G401.6 (cell line): ENCODE measurements at regions not wholly inside any gene's neighbourhood (a gene's known extent, or its start where the extent isn't known, plus 50 kb on each side); places are given as distances from the start of the nearest gene placed in this dataset.

Experiments
- FAIRE-seq: peaks from 2 replicates; lab custom pipeline; 2012; peaks lifted over from hg19 to GRCh38; lab: Jason Lieb, UNC

DNA sequence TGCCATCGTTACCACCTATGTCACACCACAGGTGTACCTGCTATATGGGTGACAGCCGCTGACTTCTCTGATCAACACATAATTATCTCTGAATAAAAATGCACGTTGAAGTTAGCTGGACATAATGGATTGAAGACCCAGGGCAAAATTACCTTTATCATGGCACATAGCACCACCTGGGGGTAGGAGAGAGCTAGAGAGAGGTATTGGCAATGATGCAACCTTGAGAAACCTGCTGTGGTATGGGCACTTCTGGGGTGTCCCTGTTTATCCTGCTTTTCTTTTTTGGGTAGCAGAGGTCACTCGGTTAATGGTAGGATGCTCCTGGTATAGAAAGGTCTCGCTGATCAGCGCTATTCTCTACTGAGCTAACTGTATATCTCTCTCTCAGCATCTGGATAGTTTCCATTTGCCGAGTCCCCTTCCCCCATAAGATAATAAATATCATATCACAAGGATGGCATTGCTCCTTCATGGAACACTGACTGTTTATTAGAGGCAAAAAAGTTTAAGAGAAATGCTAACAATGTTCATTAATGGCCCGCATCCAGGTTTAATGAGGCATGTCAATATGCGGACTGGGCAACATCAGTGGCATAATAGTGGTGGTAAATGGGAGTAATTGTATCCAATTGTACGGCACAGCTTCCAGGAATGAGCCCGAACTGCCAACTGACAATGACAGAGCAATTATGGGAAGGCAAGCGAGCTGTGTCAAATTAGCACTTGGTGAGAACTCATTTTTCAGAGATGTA is 323.1 kb downstream of the TFEC start:
- FAIRE-seq = no peak

GRCh38 chr7:115704884-115705283 is 325.7 kb downstream of the TFEC start:
- FAIRE-seq = no peak

DNA sequence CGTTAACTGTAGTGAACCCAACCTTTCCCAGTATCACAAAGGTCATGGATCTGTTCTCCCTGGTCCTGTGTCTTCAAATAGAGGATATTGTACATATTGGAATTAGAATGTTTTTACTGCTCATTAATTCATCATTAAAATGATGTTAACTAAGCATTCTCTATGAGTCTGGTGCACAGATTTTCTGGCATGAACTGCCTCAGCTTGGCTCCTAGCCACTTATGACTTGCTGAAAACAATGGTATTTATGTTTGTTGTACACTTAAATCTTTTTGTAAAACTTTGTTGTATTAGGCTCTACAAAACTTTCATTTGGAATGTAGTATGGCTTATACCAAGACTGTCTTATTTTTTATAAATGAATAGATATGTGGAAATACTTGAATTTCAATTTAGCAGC is 329.4 kb downstream of the TFEC start:
- no peak for FAIRE-seq

- no peak for FAIRE-seq
Measured at GRCh38 chr7:115694424-115694823, 336.1 kb downstream of the TFEC start.

DNA sequence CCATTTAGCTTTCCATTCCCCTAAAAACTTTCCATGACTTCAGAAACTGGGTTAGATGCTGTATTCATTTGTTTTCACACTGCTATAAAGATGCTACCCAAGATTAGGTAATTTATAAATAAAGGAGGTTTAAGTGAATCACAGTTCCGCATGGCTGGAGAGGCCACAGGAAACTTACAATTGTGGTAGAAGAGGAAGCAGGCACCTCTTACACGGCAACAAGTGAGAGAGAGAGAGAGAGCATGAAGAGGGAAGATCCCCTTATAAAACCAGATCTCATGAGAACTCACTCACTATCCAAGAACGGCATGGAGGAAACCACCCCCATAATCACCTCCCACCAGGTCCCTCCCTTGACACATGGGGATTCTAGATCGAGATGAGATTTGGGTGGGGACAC is 336.8 kb downstream of the TFEC start:
- FAIRE-seq = no peak

DNA sequence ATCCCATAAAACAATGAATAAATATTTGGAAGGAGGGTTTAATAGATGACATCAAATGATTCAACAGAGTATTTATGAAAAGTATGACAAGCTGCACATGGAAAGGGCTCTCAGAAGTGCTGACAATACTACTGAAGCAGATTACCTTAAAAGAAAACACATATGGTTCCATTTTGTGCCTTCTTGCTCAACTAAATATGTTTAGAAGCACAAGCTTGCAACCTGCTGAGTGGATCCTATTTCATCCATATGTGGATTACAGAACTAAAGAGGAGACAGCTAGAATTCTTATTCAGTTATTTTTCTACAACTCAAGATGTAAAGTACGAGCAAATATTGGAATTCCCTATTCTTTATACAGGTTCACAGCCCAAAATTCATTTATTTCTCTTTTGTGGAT is 340.6 kb downstream of the TFEC start:
- no peak for FAIRE-seq

DNA sequence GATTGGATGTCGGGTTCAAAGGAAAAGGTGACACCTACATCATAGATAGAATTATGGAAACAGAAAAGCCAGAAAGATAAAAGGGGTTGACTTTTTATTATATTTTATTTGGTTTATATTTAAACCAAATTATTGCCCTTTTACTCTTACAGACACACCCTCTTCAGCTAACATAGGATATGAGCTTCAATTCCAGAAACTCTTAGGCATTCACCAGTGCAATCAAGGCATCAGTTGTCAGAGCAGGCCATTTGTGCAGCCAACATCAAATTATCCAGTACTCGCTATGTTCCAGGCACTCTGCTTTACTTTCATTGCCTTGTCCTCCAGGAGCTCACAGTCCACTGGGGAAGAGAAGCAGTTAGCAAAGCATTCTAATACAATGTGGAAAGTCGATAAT is 347.5 kb downstream of the TFEC start:
- no peak for FAIRE-seq

GRCh38 chr7:115682507-115682906 is 348.1 kb downstream of the TFEC start:
- no peak for FAIRE-seq

- no peak for FAIRE-seq
Measured at GRCh38 chr7:115680921-115681320, 349.6 kb downstream of the TFEC start.

DNA sequence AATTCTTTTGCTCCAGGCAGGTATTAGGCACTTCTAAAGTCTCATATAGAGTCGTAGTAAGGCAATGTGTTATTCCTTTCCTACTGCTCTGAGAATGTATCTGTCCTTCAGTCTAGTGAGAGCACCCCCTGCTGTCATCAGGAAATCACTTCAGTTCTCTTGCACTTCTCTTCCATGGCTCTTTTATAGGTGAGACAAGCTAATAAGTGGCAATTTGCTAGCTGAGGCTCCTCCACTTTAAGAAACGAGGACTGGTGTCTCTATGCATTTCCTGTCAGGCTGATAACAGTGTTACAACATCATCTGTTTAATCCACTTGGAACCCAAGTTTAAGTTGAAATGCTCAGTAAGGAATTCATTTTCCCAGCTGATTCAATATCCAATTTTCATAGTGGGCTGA is 350.6 kb downstream of the TFEC start:
- no peak for FAIRE-seq

DNA sequence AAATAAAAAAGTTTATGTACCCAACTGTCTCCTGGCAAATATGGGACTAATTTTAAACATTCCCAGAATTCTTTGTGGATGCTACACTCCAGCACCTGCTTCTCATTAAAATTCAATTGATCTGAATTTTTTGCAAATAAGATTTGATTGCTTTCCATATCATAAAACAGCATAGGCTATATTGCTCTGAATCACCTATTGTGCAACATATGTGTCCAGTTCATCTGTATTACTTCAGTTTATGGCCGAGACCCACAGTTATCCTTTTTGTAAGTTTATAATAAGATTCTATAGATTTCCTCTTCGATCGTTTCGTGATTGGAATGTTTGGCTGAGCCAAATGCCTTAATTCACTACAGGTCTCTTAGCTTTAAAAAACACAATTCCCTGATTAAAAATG is 351.1 kb downstream of the TFEC start:
- FAIRE-seq = no peak

DNA sequence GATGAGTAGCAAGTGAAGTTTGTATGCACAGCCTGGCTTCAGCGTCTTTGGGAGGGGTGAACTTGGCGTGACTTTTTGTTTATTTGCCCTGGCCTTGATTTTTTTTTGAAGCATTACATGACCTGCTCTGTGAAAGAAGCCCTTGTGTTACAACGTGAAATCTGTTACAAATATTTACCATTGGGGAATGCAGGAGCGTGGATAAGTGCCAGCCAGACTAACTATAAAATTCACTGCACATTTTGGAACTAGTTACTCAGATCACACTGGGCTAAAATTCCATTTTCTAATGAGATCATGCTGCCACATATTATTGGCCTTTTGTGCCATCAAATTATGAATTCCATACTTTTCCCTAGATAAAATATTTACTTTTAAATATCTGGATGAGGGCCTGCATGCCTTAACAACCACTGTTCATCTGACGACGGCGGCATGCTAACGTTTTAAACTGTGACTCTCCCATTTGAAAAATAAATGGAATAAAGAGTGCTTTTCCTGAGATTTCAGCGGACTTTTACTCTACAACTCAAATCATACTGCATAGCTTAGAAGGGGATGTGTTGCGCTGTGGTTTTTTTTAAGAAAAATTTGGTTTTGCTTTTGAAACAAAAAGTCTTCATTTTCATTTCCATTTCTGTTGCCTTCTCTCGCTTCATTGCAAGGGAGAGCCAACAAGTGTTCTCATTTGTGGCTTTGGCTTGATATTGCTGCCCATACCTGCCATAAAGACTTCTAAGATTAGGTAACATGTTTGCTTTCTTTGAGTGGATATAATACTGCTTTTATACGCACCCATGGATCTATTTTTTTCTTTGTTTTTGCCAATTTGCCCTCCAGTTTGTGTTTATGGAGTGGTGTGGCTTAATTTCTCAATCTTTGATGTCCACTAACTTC is 352.2 kb downstream of the TFEC start:
- FAIRE-seq = no peak

GRCh38 chr7:115676707-115677106 is 353.9 kb downstream of the TFEC start:
- FAIRE-seq = no peak

- no peak for FAIRE-seq
Measured at GRCh38 chr7:115676080-115676479, 354.5 kb downstream of the TFEC start.

DNA sequence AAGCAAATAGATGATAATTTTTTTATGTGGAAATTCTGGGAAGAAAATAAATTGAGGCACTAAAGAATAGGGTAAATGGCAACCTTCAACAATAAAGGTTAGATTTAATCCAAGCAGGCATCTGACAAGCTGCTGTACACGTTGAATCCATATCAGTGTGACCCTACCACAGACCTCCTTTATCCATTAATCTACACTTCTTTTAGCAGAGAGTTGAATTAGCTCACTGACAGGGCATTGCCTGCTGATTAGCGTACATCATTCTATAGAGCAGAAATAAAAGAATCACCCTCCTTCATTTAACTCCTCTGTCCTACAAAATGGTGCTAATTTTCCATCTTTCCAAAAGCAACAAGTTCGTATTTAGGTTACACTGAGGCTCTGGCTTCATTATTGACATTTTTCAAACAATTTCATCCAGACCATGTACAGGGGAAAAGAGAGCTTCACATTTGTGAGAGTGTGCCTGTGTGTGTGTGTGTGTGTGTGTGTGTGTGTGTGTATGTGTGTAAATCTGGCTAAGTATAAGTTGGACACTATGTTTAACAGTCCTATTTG is 356.0 kb downstream of the TFEC start:
- no peak for FAIRE-seq

- no peak for FAIRE-seq
Measured at GRCh38 chr7:115672024-115672423, 358.5 kb downstream of the TFEC start.

DNA sequence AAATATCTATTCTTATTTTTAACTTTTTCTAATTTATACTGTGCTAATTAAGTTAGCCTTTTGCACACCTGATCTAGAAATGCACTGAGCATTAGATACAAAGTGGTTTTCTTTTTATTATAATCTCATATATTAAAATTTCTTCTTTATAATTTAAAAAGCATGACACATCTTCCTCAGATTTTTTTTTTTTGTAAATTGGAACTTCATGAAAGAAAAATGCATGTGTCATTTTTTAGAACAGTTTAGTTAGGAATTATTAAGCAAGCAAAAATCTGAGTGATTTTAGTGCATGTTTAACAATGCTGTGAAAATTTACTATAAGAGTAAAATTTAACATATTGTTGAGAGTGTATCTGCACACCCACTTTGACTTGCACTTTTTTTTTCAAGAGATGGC is 367.9 kb downstream of the TFEC start:
- no peak for FAIRE-seq

- FAIRE-seq = no peak
Measured at GRCh38 chr7:115662120-115662519, 368.4 kb downstream of the TFEC start.

DNA sequence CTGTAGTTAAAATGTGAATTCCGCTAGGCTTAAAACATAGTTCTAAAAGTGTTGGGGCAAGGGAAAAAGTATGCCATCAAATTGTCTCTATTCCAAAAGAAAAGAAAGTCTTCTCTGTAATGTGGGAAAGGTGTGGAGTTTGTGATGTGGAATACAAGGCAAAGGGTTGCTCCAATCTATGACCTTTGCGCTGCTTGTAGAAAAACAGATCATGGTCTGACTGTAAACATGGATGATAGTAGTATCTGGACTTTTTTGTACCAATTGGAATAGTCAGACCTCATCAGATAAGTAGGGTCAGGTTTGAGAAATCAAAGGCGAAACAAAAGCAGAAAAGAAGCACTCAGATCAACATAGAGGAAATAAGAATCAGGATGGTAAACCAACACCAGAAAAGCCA is 372.3 kb downstream of the TFEC start:
- no peak for FAIRE-seq

DNA sequence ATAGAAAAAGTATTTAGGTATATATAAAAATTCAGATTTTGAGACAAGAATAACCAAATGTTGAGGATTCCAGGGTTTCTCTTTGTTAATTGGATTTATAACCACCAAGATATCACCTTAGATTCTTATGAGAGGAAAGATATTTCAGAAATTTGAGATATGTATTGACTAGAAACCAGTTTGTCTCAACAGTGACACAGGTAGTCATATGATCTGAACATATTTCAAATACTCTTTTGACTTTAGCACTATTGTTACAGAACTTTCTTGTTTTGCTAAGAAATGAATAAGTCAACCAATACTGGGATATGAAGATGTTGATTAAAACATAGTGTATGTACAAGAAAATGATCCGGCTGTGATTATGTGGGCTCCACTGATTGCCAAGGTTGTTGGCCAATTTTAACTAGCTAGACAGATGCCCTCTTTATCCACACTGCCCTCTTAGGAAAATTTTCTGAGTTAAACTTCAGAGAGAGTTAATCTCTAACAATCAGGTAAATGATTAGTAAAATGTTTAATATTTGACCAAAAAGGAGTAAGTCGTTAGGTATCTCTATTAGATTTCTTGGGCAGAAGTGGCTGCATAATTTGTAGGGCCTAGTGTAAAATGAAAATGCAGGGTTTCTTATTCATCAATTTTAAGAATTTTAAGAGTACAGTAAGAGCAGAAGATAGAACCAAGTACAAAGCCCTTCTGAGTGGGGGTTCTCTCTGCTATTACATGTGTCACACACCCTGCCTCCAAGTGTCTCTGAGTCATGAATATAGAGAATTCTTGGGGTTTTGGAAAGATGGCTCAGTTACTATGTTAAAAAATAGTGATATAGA is 376.0 kb downstream of the TFEC start:
- FAIRE-seq = no peak

- FAIRE-seq = no peak
Measured at GRCh38 chr7:115649429-115649828, 381.1 kb downstream of the TFEC start.

DNA sequence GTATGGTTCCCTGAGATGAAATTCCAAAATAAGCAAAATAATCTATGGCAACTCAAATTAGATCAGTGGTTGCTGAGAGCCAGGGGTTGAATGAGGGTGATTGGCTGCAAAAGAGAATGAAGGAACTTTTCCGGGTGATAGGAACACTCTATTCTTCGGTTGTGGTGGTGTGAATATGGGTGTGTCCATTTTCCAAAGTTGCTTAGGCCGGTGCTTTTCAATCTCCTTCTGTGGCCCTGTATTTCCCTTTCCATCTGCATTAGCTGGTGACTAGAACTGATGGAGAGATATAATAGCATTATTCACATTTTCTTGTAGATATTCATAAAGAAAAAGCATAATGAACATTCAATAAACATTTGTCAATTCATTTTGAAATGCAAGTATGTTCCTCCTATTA is 382.9 kb downstream of the TFEC start:
- no peak for FAIRE-seq

GRCh38 chr7:115642194-115642593 is 388.4 kb downstream of the TFEC start:
- FAIRE-seq = no peak
